DMS 273 treated with DMSO at 0.1 percent for 48 hours (cell line): ENCODE measurements at regions not wholly inside any gene's neighbourhood (a gene's known extent, or its start where the extent isn't known, plus 50 kb on each side); places are given as distances from the start of the nearest gene placed in this dataset.
"Not testable (repeated sequence)": the region's sequence is repeated elsewhere in the genome, so short reads cannot be mapped to it uniquely, and the experiment has no call there.

ENCODE experiments used
- DNase-seq: peaks from one replicate; lab custom pipeline; 2025; lab: John Stamatoyannopoulos, UW

- DNase-seq: no peak
Measured at GRCh38 chr3:72535772-72536171, 312.5 kb downstream of the SHQ1 start.

DNA sequence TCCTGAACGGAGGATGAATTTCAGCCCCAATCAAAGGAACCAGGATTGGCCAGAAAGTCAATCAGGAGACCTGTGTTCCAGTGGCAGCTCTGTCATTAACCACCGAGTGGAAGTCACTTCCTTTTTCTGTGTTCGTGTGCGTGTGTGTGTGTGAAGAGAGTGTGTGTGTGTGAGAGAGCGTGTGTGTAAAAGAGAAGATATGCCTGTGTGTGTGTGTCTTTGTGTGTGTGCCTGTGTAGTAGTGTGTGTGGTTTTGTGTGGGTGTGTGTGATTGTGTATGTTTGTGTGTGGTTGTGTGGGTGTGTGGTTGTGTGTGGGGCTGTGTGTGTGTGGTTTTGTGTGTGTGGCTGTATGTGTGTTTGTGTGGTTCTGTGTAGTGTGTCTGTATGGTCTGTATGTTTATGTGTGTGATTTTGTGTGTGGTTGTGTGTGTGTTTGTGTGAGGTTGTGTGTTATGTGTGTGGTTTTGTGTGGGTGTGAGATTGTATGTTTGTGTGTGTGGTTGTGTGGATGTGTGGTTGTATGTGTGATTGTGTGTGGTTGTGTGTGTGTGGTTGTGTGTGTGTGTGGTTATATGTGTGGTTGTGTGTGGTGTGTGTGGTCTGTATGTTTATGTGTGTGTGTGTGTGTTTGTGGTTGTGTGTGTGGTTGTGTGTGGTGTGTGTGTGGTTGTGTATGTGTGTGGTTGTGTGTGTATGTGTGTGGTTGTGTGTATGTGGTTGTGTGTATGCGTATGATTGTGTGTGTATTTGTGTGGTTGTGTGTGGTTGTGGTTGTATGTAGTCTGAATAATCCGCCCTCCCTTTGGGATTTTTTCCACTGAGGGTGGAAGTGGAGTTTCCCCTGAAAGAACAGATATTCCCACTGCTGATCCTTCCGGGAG lies 314.4 kb downstream of the SHQ1 start:
- no peak for DNase-seq

- no peak for DNase-seq
Measured at GRCh38 chr3:72530426-72530825, 317.8 kb downstream of the SHQ1 start.

DNA sequence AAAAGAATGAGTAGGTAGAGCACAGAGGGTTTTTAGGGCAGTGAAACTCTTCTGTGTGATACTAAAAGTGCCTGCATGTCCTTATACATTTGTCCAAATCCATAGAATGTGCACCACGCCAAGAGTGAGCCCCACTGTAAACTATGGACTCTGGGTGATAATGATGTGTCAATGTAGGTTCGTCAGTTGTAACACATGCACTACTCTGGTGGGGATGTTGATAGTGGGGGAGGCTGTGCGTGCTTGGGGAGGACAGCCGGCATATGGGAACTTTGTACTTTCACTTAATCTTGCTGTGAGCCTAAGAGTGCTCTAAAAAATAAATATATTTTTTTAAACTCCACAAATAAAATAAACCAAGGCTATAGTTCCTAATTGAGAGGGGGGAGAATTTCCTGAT lies 319.2 kb downstream of the SHQ1 start:
- no peak for DNase-seq

DNA sequence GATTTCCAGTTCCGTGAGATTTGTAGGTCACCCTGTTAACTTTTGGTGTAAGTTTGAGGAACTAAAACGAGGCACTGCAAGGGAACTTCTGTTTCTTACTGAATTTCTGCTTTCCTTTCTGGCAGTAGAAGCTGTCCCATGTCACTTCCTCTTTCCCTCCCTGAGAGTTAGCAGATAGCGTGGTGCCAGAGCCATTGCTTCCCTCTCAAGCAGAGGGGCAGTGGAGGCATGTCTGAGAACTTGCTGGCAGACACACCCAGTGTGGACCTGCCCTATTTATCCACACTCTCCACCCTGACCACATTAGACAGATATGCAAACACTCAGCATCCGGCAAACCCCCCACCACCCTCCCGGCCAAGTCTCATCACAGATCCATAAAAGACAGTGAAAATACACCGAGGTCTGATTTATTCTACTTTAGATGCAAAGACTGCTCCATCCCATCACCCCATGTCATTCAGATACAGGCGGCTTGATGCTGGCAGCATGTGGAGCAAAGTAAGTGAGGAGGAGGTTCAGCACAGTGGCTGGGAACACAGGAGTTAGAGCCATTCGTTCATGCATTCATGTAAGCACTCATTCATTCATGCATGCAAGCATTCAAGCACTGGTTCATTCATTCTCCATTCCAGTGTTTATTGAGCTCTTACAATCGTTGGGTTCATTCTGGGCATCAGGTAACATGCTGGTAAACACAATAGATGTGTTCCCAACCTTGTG lies 324.7 kb downstream of the SHQ1 start:
- no peak for DNase-seq

GRCh38 chr3:72520690-72521308 lies 327.4 kb downstream of the SHQ1 start:
- DNase-seq: no peak

DNA sequence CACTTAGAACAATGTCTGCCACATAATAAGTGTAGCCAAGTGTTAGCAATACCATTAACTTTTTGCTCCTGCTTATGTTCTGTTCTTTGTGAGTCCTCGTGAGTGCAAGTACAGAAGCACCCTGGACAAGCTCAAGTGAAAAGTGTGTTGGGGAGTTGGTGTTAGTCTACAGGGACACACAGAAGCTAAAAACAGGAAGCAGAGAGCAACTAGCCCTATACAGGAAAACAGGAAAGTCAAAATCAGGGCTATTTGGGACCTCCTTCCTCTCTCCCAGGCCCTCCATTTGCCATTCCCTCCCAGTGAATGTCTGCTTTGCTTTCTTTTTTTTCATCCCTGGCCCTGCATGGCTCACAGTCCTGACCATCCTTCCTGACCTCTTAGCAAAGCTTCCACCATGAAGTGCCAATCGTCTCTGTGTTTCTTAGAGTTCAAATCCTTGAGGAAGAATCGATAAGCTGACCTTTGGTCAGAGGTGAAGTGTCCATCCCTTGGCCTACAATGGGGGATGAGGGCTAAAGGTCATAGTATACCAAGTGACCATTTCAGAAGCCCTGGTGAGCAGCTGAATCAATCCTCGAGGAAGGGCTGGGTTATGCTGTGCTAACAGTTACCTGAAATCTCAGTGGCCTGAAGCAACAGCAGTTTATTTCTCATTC lies 328.2 kb downstream of the SHQ1 start:
- no peak for DNase-seq

DNA sequence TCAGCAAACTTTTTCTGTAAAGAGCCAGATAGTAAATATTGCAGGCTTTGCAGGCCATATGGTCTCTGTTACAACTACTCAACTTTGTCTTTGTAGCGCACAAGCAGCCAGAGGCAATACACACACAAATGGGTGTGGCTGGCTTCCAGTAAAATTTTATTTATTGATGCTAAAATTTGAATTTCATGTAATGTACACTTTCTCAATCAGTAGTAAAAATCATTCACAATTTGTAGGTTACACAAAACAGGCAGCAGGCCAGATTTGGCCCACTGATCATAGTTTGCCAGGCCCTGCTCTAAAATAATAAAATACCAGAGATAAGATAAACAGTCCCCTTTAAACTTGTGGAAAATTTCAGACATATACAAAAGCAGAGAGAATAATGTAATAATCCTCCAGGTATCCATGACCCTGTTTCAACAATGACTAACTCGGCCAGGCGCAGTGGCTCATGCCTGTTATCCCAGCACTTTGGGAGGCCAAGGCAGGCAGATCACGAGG lies 330.3 kb downstream of the SHQ1 start:
- no peak for DNase-seq

DNA sequence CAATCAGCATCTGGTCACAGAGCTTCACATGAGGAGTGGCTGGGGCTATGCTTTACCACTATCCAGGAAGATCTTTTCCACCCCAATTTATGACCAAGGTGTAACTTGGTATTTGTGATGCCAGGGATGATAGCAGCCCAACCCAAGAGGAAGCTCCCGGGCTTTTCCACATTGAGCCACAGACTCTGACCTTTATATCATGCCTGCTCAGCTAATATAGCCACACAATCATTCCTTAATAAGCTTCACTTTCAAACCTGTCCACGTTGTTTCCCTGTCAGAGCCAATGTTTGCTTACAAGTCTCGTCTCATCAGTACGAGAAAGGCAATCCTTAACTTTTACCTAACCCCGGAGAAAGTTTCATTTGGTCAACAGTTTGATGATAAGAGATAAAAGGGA lies 330.9 kb downstream of the SHQ1 start:
- no peak for DNase-seq

- no peak for DNase-seq
Measured at GRCh38 chr3:72516361-72516760, 331.9 kb downstream of the SHQ1 start.

- DNase-seq: no peak
Measured at GRCh38 chr3:72515941-72516340, 332.3 kb downstream of the SHQ1 start.

- DNase-seq: no peak
Measured at GRCh38 chr3:72515281-72515680, 333.0 kb downstream of the SHQ1 start.

GRCh38 chr3:72510247-72510646 lies 338.0 kb downstream of the SHQ1 start:
- DNase-seq: no peak

GRCh38 chr3:72505539-72506405 lies 342.5 kb downstream of the SHQ1 start:
- no peak for DNase-seq

DNA sequence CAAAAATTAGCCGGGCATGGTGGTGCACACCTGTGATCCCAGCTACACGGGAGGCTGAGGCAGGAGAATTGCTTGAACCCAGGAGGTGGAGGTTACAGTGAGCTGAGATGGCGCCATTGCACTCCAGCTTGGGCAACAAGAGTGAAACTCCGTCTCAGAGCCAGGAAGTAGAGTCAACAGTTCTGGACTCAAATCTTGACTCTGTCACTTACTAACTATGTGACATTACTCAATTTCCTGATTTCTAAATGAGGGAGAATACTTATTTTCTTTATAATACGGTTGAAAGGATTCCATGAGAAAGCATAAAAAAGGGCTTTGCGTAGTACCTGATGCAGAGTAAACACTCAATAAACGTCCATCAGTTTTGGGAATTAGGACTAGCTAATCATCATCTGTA lies 350.7 kb downstream of the SHQ1 start:
- not testable (repeated sequence) for DNase-seq

DNA sequence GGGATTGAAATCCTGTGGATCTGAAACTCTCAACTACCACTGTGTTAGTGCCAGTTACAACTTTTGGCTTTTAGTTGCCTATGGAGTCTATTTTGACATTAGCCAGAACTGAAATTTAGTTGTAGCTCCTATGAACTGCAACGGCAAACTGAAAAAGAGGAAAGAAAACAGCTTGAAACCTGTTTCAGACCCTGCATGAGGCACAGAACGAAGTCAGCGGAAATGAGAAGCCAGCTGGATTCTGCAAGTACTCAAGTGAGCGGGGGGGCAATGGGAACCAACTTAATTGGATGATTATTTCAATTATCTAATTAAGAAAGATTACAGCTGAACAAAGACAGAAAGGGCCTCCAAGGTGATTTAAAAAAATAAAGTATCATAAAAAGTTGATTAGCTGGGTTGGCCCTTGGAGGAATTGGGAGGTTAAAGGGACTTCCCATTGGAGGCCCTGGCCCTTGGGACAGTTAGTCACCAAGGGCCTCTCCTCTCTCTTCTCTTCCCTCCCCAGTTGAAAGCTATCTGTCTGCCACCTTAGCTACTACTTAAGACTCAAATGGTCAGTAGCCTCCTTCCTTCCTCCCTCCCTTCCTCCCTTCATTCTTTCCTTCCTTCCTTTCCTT lies 352.1 kb downstream of the SHQ1 start:
- DNase-seq: no peak

DNA sequence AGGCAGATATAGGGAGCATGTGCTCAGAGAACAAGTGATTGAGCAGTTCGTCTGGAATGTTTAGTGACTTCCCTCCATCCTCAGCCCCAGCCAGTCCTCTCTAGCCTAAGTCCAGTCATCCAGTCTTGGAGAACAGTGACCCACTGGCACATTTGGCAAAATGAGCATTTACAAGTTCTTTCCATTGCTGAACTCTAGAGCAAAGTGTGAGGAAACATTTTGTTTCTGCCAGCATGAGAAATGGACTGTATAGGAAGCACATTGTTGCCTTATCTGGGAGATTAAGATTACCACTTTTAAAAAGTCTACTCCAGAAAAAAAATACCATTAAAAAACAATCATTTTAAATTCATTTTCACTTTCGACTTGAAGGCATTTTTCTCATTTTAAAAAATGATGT lies 353.6 kb downstream of the SHQ1 start:
- DNase-seq: no peak

- DNase-seq: no peak
Measured at GRCh38 chr3:72494130-72494529, 354.1 kb downstream of the SHQ1 start.

- DNase-seq: no peak
Measured at GRCh38 chr3:72492240-72492639, 356.0 kb downstream of the SHQ1 start.

DNA sequence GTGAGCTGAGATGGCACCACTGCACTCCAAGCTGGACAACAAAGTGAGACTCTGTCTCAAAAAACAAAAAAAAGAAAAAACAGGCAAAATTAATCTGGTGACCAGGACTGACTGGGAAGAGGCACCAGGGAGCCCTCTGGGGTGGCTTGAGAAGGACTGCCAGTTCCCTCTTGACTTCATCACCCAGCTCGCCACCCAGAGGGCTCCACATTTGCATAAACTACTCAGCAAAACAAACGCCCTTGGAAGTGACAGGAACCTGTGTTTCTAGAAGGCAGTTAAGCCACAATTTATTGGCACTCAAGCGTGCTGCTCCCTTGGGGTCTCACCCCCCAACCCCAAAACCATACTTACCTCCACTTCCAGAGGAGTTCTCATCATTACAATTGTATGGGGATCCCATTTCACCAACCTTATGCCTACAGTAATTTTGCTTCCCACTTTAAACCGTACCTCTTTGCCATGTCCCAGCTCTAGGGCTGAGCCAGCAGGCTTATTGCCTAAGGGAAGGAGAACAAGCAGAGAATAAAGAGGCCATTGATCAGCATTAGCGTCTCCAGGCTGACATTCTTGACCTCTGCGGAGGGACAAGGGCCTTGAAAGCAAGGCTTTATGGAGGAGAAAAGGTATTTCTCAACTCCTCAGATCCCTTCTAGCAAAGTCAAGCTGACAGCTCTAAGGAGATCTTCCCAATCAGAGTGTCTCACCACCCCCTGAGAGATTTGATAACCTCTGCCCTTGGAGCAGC lies 357.4 kb downstream of the SHQ1 start:
- DNase-seq: no peak
